Vagina (tissue), 2 donors: ENCODE measurements at regions not wholly inside any gene's neighbourhood (a gene's known extent, or its start where the extent isn't known, plus 50 kb on each side); places are given as distances from the start of the nearest gene placed in this dataset.
"Not testable (repeated sequence)": the region's sequence is repeated elsewhere in the genome, so short reads cannot be mapped to it uniquely, and the experiment has no call there.

ENCODE experiments used
- DNase-seq, 2 donors: peaks; one replicate each; pipeline ENCODE4 v3.0.0-alpha.2; 2017; ENCODE audit errors: extremely low spot score in 2 of 2
- H3K27ac ChIP-seq: fragments of 200-600 bp; sonication (generic); one replicate; pipeline ENCODE4 v1.5.1; 2019
- H3K27me3 ChIP-seq: fragments of 200-600 bp; sonication (generic); one replicate; pipeline ENCODE4 v1.5.1; 2019
- H3K36me3 ChIP-seq, 2 donors: fragments of 200-600 bp; sonication (generic); one replicate each; pipeline ENCODE4 v1.5.1; 2017 to 2019
- H3K4me1 ChIP-seq: fragments of 200-600 bp; sonication (generic); one replicate; pipeline ENCODE4 v1.5.1; 2019
- H3K4me3 ChIP-seq, 2 donors: fragments of 200-600 bp; sonication (generic); 1 replicate in 1 of 2; 2 replicates in 1 of 2; pipeline ENCODE4 v1.5.1; 2016 to 2019
- H3K9me3 ChIP-seq: fragments of 200-600 bp; sonication (generic); one replicate; pipeline ENCODE4 v1.5.1; 2019
- CTCF ChIP-seq, 3 experiments: fragments of 450-650 bp in 2 of 3; fragments of 200-600 bp in 1 of 3; sonication (generic) in 1 of 3; IDR thresholded peaks; one replicate each; pipeline ENCODE4 v1.5.1; 2017 to 2019; ENCODE audit warnings: antibody characterized with exemption in 3 of 3, mild to moderate bottlenecking in 2 of 3, moderate library complexity in 2 of 3
- POLR2A ChIP-seq, 2 donors: fragments of 450-650 bp; IDR thresholded peaks; one replicate each; pipeline ENCODE4 v1.6.1; 2017; ENCODE audit warnings: antibody characterized with exemption in 2 of 2, mild to moderate bottlenecking in 2 of 2, moderate library complexity in 2 of 2
- POLR2AphosphoS5 ChIP-seq, 2 donors: sonication (generic); formaldehyde crosslinking; IDR thresholded peaks; one replicate each; pipeline ENCODE4 v1.9.0; 2017; ENCODE audit warnings: antibody characterized with exemption in 2 of 2, mild to moderate bottlenecking in 2 of 2, low read depth in 1 of 2; ENCODE audit not compliant: insufficient read depth in 1 of 2
- intact Hi-C: fragments of 100-400 bp; cut with DNase I; formaldehyde crosslinking; loops from one replicate; pipeline ENCODE4 v1.15.1; 2023

- Histone ChIP-seq H3K4me1 (no peaks in the 10 kb centered on the region), H3K36me3 (no peaks in the 10 kb centered on the region), H3K27ac (no peak overlapping the region), H3K27me3 (no peaks in the 10 kb centered on the region), H3K4me3 (no peak overlapping the region), H3K9me3 (no peaks in the 10 kb centered on the region)
- TF ChIP-seq CTCF (IDR thresholded peaks at IDR 0.05): no peak
- no peak for TF ChIP-seq POLR2A (IDR thresholded peaks at IDR 0.05)
- TF ChIP-seq POLR2AphosphoS5 (IDR thresholded peaks at IDR 0.05; ENCODE audit: insufficient read depth in 1 of 2, low read depth in 1 of 2): no peak
- no peak for DNase-seq
- intact Hi-C loops: no loop called here
These were observed 184.8 kb downstream of the LRRN1 start for GRCh38 chr3:3984053-3984452.

- TF ChIP-seq POLR2A (IDR thresholded peaks at IDR 0.05) (no peak), CTCF (IDR thresholded peaks at IDR 0.05) (no peak), POLR2AphosphoS5 (IDR thresholded peaks at IDR 0.05; ENCODE audit: insufficient read depth in 1 of 2, low read depth in 1 of 2) (no peak)
- Histone ChIP-seq H3K36me3 (no peaks in the 10 kb centered on the region), H3K4me3 (no peak overlapping the region), H3K27ac (no peak overlapping the region), H3K9me3 (no peaks in the 10 kb centered on the region), H3K4me1 (no peaks in the 10 kb centered on the region), H3K27me3 (no peaks in the 10 kb centered on the region)
- no peak for DNase-seq
- intact Hi-C loops: no loop called here
These were observed 192.4 kb downstream of the LRRN1 start for GRCh38 chr3:3991598-3991997.

GRCh38 chr3:3992312-3992874 lies 193.2 kb downstream of the LRRN1 start:
- H3K9me3 ChIP-seq: no peaks in the 10 kb centered on the region
- no peaks in the 10 kb centered on the region for H3K4me1 ChIP-seq
- H3K27me3 ChIP-seq: no peaks in the 10 kb centered on the region
- DNase-seq: no peak
- TF ChIP-seq POLR2AphosphoS5 (IDR thresholded peaks at IDR 0.05; ENCODE audit: insufficient read depth in 1 of 2, low read depth in 1 of 2) (no peak), POLR2A (IDR thresholded peaks at IDR 0.05) (no peak), CTCF (IDR thresholded peaks at IDR 0.05) (no peak)
- no peak overlapping the region for H3K27ac ChIP-seq
- H3K36me3 ChIP-seq: no peaks in the 10 kb centered on the region
- H3K4me3 ChIP-seq: no peak overlapping the region
- intact Hi-C loops: no loop called here

- H3K4me3 ChIP-seq: no peak overlapping the region
- TF ChIP-seq CTCF (IDR thresholded peaks at IDR 0.05): no peak
- no peak for TF ChIP-seq POLR2AphosphoS5 (IDR thresholded peaks at IDR 0.05; ENCODE audit: insufficient read depth in 1 of 2, low read depth in 1 of 2)
- TF ChIP-seq POLR2A (IDR thresholded peaks at IDR 0.05): no peak
- intact Hi-C loops: no loop called here
These were observed 199.1 kb downstream of the LRRN1 start for GRCh38 chr3:3998140-3998922.

GRCh38 chr3:3999340-3999739 lies 200.1 kb downstream of the LRRN1 start:
- DNase-seq, H3K4me3 ChIP-seq, H3K27ac ChIP-seq, H3K36me3 ChIP-seq, H3K4me1 ChIP-seq, H3K27me3 ChIP-seq, intact Hi-C loops, H3K9me3 ChIP-seq: not testable (repeated sequence)

More at GRCh38 chr3:3998140-3998922, 199.1 kb downstream of the LRRN1 start:
- H3K27ac ChIP-seq: no peak overlapping the region
- no peak for DNase-seq
- no peaks in the 10 kb centered on the region for H3K9me3 ChIP-seq
- no peaks in the 10 kb centered on the region for H3K4me1 ChIP-seq
- no peaks in the 10 kb centered on the region for H3K36me3 ChIP-seq
- H3K27me3 ChIP-seq: no peaks in the 10 kb centered on the region
